GM06990 (cell line): ENCODE measurements at regions not wholly inside any gene's neighbourhood (a gene's known extent, or its start where the extent isn't known, plus 50 kb on each side); places are given as distances from the start of the nearest gene placed in this dataset.

ENCODE experiments used
- DNase-seq: peaks from one replicate; pipeline ENCODE4 v3.0.0-alpha.2; 2011; ENCODE audit not compliant: insufficient read length; ENCODE audit errors: extremely low read depth
- H3K27me3 ChIP-seq: replicated peaks from 2 replicates; pipeline ENCODE4 v1.6.0; 2011; ENCODE audit warnings: low read length; ENCODE audit not compliant: control insufficient read depth, insufficient read depth
- H3K36me3 ChIP-seq: 2 replicates; pipeline ENCODE4 v1.5.1; 2011; ENCODE audit warnings: low read length; ENCODE audit not compliant: control insufficient read depth, insufficient read depth
- H3K4me3 ChIP-seq: replicated peaks from 2 replicates; pipeline ENCODE4 v1.5.1; 2011; ENCODE audit warnings: low read depth, mild to moderate bottlenecking, control low read depth, low read length
- CTCF ChIP-seq: IDR thresholded peaks from 2 replicates; pipeline ENCODE4 v1.5.1; 2011; ENCODE audit warnings: low read length, control low read depth, mild to moderate bottlenecking, inconsistent platforms; ENCODE audit not compliant: insufficient read depth, poor library complexity, severe bottlenecking

GRCh38 chr3:10577486-10577885, 72.1 kb upstream of the ATP2B2 start:
- no peaks in the 10 kb centered on the region for H3K36me3 ChIP-seq
- no peak for TF ChIP-seq CTCF
- H3K27me3 ChIP-seq: no peaks in the 10 kb centered on the region; the same call in 1 of the 2 replicates
- DNase-seq: no peak
- H3K4me3 ChIP-seq: no peak overlapping the region

GRCh38 chr3:10580426-10580825, 75.0 kb upstream of the ATP2B2 start:
- no peak for DNase-seq
- no peak overlapping the region for H3K4me3 ChIP-seq
- TF ChIP-seq CTCF: no peak
- peaks cover 1% of the 10 kb centered on the region; the same call in 1 of the 2 replicates for H3K27me3 ChIP-seq
- no peaks in the 10 kb centered on the region for H3K36me3 ChIP-seq

- TF ChIP-seq CTCF: no peak
- Histone ChIP-seq H3K27me3 (peaks cover 1% of the 10 kb centered on the region; the same call in 1 of the 2 replicates), H3K36me3 (no peaks in the 10 kb centered on the region), H3K4me3 (no peak overlapping the region)
- DNase-seq: no peak
These were observed 75.9 kb upstream of the ATP2B2 start for GRCh38 chr3:10581251-10581650.

- no peak overlapping the region for H3K4me3 ChIP-seq
- H3K27me3 ChIP-seq: peaks cover 1% of the 10 kb centered on the region; the same call in 1 of the 2 replicates
- H3K36me3 ChIP-seq: no peaks in the 10 kb centered on the region
- no peak for DNase-seq
- TF ChIP-seq CTCF: no peak
These were observed 76.3 kb upstream of the ATP2B2 start for GRCh38 chr3:10581716-10582115.

GRCh38 chr3:10582733-10583132, 77.3 kb upstream of the ATP2B2 start:
- Histone ChIP-seq H3K4me3 (no peak overlapping the region), H3K36me3 (no peaks in the 10 kb centered on the region), H3K27me3 (peaks cover 1% of the 10 kb centered on the region; the same call in 1 of the 2 replicates)
- no peak for TF ChIP-seq CTCF
- no peak for DNase-seq
